ENCODE measurements at regions not wholly inside any gene's neighbourhood (a gene's known extent, or its start where the extent isn't known, plus 50 kb on each side); places are given as distances from the start of the nearest gene placed in this dataset.

DNA sequence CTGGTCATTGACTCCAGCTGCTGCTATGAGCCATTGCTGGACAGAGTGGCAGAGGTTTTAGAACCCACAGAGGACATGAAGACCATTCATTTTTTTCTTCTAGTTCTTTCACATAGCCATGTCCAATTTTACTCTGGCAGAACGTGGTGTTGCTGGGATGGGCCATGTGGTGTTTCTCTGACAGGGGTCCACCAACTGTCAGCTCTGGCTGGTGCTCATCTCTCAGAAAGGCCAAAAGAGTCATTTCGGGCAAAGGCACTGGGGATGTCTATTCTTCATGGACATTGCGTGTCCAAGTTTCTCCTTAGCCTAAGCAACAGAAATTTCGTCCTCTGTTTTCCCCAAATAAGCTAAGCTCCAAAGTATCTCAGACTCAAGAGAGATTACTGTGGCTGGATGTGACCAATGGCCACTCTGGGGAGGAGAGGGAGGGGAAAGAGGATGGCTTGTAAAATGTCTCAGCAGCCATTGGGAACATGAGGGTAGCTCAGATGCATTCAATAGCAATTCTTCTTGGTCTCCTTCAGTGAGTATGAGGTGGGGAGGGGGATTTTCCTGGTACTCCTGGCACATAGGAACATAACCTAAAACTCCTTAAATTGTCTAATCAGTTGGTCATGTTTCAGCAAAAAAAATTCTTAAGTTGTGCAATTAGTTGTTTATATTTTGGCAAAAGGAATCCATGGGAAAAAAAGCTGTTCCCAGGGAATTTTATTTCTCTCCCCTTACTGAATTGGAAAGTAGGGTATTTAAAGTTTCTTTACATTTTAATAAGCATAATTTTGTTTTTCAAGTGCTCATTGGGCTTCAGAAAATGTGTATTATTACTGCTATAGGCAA, 131.6 kb upstream of the MITF start:
- H3K4me1 ChIP-seq (ENCODE audit: control insufficient read depth, low read length) = no peaks in the 10 kb centered on the region
- H3K9me2 ChIP-seq (replicated peaks; ENCODE audit: control insufficient read depth, low read length) = no peaks in the 10 kb centered on the region
- H3K27ac ChIP-seq (ENCODE audit: low read depth, low read length) = no peak overlapping the region
- H3K9me3 ChIP-seq (ENCODE audit: control insufficient read depth, insufficient read depth, low read length) = no peaks in the 10 kb centered on the region
- H3K79me2 ChIP-seq (ENCODE audit: control insufficient read depth, low read length) = no peaks in the 10 kb centered on the region
- H3K4me2 ChIP-seq (ENCODE audit: low read length) = no peak overlapping the region
- H3K4me3 ChIP-seq (ENCODE audit: low read length) = no peak overlapping the region
- TF ChIP-seq, protein P1, sequence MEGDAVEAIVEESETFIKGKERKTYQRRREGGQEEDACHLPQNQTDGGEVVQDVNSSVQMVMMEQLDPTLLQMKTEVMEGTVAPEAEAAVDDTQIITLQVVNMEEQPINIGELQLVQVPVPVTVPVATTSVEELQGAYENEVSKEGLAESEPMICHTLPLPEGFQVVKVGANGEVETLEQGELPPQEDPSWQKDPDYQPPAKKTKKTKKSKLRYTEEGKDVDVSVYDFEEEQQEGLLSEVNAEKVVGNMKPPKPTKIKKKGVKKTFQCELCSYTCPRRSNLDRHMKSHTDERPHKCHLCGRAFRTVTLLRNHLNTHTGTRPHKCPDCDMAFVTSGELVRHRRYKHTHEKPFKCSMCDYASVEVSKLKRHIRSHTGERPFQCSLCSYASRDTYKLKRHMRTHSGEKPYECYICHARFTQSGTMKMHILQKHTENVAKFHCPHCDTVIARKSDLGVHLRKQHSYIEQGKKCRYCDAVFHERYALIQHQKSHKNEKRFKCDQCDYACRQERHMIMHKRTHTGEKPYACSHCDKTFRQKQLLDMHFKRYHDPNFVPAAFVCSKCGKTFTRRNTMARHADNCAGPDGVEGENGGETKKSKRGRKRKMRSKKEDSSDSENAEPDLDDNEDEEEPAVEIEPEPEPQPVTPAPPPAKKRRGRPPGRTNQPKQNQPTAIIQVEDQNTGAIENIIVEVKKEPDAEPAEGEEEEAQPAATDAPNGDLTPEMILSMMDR (IDR thresholded peaks at IDR 0.05; ENCODE audit: low read depth, low read length, poor library complexity, severe bottlenecking) = no peak
- TF ChIP-seq EZH2phosphoT487 (IDR thresholded peaks at IDR 0.05; ENCODE audit: borderline replicate concordance, low read length) = no peak
- no peaks in the 10 kb centered on the region for H3F3A ChIP-seq (ENCODE audit: control insufficient read depth, insufficient read depth)
- no peaks in the 10 kb centered on the region for H3K36me3 ChIP-seq (ENCODE audit: control insufficient read depth, low read length)
- no peaks in the 10 kb centered on the region for H3K27me3 ChIP-seq (ENCODE audit: control insufficient read depth, low read length)
- no peaks in the 10 kb centered on the region for H4K20me1 ChIP-seq (ENCODE audit: control insufficient read depth, insufficient read depth, low read depth, low read length)

DNA sequence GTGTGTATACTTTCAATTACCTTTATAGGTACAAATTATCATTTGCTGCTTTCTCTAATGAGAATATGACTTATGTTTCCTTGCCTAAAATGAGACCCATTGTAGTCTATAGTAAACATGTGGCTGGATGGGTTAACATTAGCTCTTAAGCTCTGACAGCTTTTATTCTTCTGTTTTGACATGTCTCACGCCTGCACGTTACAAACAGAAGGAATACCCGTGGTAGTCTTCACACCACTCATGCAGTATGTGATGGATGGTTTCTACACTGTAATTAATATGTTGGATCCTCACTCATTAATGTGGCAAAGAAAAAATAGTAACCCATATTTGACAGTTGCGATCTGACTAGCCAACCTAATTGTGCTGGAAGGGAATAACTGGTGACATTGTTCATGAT, 133.4 kb upstream of the MITF start:
- Histone ChIP-seq H3K27ac (ENCODE audit: low read depth, low read length) (no peak overlapping the region), H3K79me2 (ENCODE audit: control insufficient read depth, low read length) (no peaks in the 10 kb centered on the region), H3K27me3 (ENCODE audit: control insufficient read depth, low read length) (no peaks in the 10 kb centered on the region), H3K4me1 (ENCODE audit: control insufficient read depth, low read length) (no peaks in the 10 kb centered on the region), H3K9me2 (replicated peaks; ENCODE audit: control insufficient read depth, low read length) (no peaks in the 10 kb centered on the region), H3F3A (ENCODE audit: control insufficient read depth, insufficient read depth) (no peaks in the 10 kb centered on the region), H4K20me1 (ENCODE audit: control insufficient read depth, insufficient read depth, low read depth, low read length) (no peaks in the 10 kb centered on the region), H3K36me3 (ENCODE audit: control insufficient read depth, low read length) (no peaks in the 10 kb centered on the region), H3K4me2 (ENCODE audit: low read length) (no peak overlapping the region), H3K9me3 (ENCODE audit: control insufficient read depth, insufficient read depth, low read length) (no peaks in the 10 kb centered on the region), H3K4me3 (ENCODE audit: low read length) (no peak overlapping the region)
- no peak for TF ChIP-seq EZH2phosphoT487 (IDR thresholded peaks at IDR 0.05; ENCODE audit: borderline replicate concordance, low read length)
- TF ChIP-seq, protein P1 (IDR thresholded peaks at IDR 0.05; ENCODE audit: low read depth, low read length, poor library complexity, severe bottlenecking) = no peak

DNA sequence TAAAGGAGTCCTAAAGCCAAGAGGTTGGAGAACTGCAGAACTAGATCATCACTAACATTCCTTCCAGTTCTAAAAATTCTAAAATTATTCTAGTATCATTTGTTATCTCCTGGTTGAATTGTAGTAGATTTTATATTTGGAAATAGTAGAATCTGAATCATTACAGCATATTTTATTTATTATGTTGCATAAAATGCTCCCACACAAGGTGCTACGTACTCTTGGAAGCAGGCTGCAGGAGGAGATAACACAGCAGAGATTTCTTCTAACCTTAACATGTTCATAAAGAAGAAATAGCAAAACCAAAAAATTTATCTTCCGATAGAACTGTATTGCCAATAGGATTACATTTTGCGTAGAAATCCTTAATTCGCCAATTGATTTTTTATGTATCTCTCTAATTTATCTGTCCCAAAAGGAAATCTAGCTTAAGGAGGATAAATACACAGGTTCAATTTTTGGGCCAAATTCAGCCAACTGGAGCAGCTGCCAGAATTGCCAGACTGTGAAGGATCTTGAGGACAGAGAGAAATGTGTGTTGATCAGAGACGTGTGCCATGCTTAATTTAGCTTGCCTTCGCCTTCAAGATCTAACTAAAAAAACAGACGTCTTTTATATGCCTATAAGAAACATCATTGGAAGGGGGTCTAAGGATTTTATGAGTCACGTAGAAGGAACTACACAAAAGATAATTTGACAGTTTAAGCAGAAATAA, 134.4 kb upstream of the MITF start:
- H3K9me2 ChIP-seq (replicated peaks; ENCODE audit: control insufficient read depth, low read length) = no peaks in the 10 kb centered on the region
- no peak overlapping the region for H3K4me3 ChIP-seq (ENCODE audit: low read length)
- no peaks in the 10 kb centered on the region for H3K79me2 ChIP-seq (ENCODE audit: control insufficient read depth, low read length)
- no peaks in the 10 kb centered on the region for H3F3A ChIP-seq (ENCODE audit: control insufficient read depth, insufficient read depth)
- no peaks in the 10 kb centered on the region for H4K20me1 ChIP-seq (ENCODE audit: control insufficient read depth, insufficient read depth, low read depth, low read length)
- no peaks in the 10 kb centered on the region; the same call in 1 of the 2 replicates for H3K9me3 ChIP-seq (ENCODE audit: control insufficient read depth, insufficient read depth, low read length)
- H3K4me1 ChIP-seq (ENCODE audit: control insufficient read depth, low read length) = no peaks in the 10 kb centered on the region
- H3K27ac ChIP-seq (ENCODE audit: low read depth, low read length) = no peak overlapping the region
- no peak overlapping the region for H3K4me2 ChIP-seq (ENCODE audit: low read length)
- H3K27me3 ChIP-seq (ENCODE audit: control insufficient read depth, low read length) = no peaks in the 10 kb centered on the region
- H3K36me3 ChIP-seq (ENCODE audit: control insufficient read depth, low read length) = no peaks in the 10 kb centered on the region
- TF ChIP-seq, protein P1 (IDR thresholded peaks at IDR 0.05; ENCODE audit: low read depth, low read length, poor library complexity, severe bottlenecking) = no peak
- TF ChIP-seq EZH2phosphoT487 (IDR thresholded peaks at IDR 0.05; ENCODE audit: borderline replicate concordance, low read length) = no peak

Measured in DOHH2 (cell line).